RCC 7860 (cell line): ENCODE measurements at regions not wholly inside any gene's neighbourhood (a gene's known extent, or its start where the extent isn't known, plus 50 kb on each side); places are given as distances from the start of the nearest gene placed in this dataset.
A peak's percentile ranks its signal among the peaks of the same experiment; 100 is the strongest.

ENCODE experiments used
- DNase-seq: peaks from one replicate; pipeline ENCODE4 v3.0.0-alpha.2; 2015; ENCODE audit warnings: low spot score
- FAIRE-seq: peaks from 2 replicates; lab custom pipeline; 2012; peaks lifted over from hg19 to GRCh38; lab: Jason Lieb, UNC

- DNase-seq (no peak), FAIRE-seq (no peak)
Measured at GRCh38 chr12:89919241-89919906, 210.7 kb upstream of the ATP2B1 start.

- DNase-seq (no peak), FAIRE-seq (no peak)
Measured at GRCh38 chr12:89918172-89918846, 209.7 kb upstream of the ATP2B1 start.

DNA sequence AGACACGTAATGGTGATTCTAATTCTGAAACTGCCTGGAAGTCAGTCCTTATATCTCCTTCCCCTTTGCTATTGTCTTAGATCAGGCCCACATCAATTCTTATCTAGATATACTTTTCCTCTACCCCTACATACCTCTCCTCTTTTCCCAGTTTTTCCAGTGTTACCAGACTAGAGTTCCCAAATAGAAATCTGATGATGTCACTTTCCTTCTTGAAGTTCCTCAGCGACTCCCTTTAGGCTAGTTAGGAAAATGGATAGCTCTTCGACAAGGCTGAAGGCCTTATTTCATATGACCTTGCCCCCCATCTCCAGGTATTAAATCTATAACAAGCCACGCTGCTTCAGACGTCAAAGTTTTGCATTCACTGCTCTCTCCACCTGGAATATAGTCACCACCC is 201.1 kb upstream of the ATP2B1 start:
- FAIRE-seq: no peak
- no peak for DNase-seq

- DNase-seq (no peak), FAIRE-seq (no peak)
Measured at GRCh38 chr12:89907659-89908058, 199.0 kb upstream of the ATP2B1 start.

DNA sequence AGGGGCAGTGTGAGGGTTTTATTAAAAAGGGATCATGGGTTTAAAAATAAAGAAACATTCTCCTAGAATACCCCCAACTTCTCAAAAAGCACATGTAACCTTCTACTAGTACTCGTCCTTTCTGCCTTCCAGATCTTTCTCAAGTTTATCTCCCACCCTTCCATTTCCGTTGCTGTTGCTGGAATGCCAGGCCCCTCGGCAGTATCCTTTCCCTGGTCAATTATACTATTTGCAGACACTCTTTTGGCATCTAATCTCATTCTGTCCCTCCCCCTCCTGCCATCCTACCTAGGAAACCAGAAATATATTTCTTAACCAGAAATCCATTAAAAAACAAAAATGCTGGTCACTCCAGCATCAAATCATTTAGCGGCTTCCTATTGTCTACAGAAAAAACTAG is 198.2 kb upstream of the ATP2B1 start:
- DNase-seq: no peak

GRCh38 chr12:89906178-89906577 is 197.5 kb upstream of the ATP2B1 start:
- DNase-seq (no peak), FAIRE-seq (no peak)

More for the DNA sequence above, 198.2 kb upstream of the ATP2B1 start:
- no peak for FAIRE-seq

- no peak for DNase-seq
Measured at GRCh38 chr12:89901906-89902642, 193.4 kb upstream of the ATP2B1 start.

GRCh38 chr12:89901319-89901718 is 192.7 kb upstream of the ATP2B1 start:
- FAIRE-seq: no peak
- no peak for DNase-seq

More at GRCh38 chr12:89901906-89902642, 193.4 kb upstream of the ATP2B1 start:
- no peak for FAIRE-seq

DNA sequence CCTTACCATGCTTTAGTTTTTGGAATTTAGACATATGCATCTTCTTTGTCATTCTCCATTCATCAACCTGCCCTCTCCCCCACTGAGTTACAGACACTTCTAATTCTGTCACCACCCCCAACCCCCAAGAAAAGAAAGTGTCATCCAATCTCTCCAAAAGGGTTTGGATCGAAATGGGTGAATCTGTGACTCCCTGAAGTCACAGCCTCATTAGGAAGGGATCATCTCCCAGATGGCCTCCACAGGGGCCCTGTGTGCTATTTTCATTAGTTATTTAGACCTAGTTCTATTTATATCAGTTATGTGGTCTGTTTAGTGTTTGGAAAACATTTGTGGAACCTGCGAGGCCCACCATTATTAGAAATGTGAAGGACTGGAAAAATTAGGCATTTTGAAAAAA is 191.0 kb upstream of the ATP2B1 start:
- FAIRE-seq (no peak), DNase-seq (no peak)

DNA sequence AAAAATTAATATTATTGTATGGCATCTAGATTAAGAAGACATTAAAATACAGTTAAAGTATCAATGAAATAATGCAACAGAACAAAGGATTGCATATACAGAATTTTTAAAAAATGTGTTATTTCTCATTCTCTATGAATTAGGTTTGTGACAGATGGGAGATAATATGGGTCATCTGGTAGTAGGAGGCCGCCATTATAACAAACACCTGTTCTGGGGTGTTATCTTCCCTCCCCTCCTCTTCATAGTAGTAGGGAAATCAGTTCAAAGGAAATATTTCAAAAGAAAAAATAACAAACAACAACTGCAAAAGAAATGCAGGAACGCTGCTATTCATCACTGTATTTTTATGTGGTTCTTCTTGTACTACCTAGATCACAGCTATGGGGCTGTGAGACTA is 187.0 kb upstream of the ATP2B1 start:
- FAIRE-seq (no peak), DNase-seq (no peak)

GRCh38 chr12:89895101-89895500 is 186.5 kb upstream of the ATP2B1 start:
- FAIRE-seq: no peak
- no peak for DNase-seq

GRCh38 chr12:89893972-89894706 is 185.5 kb upstream of the ATP2B1 start:
- DNase-seq: peak; percentile 52
- FAIRE-seq: no peak

DNA sequence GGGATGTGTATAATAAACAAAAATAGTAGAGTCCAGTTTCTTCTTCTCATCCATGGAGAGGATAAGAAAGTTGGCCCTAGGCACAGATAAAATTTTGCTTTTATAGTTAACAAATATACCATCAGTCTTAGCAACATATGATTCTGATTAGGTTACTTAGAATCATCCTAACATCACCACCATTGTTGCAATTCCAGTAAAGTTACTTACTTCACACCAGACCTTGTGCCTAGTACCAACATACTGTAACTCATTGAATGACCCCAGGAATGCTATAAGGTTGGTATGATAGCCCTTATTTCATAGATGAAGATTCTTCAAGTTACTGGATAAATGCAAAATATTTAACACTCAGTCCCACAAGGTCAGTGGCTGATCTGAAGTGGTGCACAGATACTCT is 183.8 kb upstream of the ATP2B1 start:
- FAIRE-seq (no peak), DNase-seq (no peak)

GRCh38 chr12:89891933-89892332 is 183.3 kb upstream of the ATP2B1 start:
- no peak for FAIRE-seq

DNA sequence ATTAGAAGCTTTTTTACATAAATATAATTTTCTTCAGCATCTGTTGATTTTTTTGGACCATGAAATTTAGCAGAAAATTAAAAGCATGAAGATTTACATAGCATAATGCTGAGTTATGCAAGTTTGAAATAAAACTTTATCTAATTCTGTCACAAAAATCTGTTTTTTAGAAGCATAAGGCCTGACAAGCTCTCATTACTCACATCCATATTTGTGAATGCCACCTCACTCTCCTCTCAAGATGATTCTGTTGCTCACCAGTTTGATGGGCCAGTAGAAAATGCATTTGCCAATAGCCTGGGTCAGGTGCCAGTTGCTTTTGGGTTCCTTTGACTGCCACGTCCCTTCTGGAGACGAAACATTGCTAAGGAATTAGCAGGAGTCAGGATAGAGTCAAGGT is 181.5 kb upstream of the ATP2B1 start:
- no peak for FAIRE-seq

More at GRCh38 chr12:89891933-89892332, 183.3 kb upstream of the ATP2B1 start:
- DNase-seq: no peak

DNA sequence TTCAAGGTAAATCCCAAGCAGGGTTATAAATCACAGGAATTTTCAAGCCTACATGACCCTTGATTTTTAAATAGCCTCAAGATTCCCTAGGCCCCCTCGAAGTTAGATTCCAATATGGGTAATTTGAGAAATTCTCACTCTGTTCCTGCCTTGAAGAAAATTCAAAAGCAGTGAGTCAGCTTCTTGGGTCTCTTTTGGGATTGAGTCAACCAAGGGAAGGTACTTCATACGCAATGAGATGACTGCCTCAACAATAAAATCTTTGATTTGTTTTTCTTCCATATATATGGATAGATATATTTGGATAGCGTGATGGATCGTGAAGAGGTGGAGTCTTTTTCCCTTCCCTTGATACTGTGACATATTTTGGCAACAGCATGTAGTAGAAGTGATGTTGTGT is 180.4 kb upstream of the ATP2B1 start:
- DNase-seq: no peak
- FAIRE-seq: no peak

More for the DNA sequence above, 181.5 kb upstream of the ATP2B1 start:
- DNase-seq: no peak

- no peak for DNase-seq
- FAIRE-seq: no peak
Measured at GRCh38 chr12:89884952-89885351, 176.3 kb upstream of the ATP2B1 start.

DNA sequence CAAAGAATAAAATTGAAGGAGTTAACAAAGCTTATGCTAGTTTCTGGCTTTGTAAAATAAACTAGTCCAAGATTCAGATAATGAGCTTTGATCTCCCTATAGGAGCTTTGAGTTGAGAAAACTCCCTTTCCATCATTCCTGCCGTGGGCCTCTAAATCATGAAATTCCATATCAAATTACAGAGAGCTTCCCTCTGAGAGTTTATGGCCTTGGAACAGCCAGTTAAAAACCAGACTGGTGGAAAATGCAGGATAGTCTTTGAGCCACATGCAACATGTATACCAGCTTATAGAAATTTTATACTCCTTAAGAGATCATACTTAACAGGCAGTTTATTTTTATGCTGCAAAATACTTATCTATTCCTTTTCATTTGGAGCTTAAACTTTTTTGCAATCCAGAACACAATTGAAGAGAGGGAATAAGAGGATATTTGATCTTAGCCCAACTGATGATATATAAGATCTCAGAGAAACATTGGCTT is 175.8 kb upstream of the ATP2B1 start:
- DNase-seq: no peak
- no peak for FAIRE-seq

- DNase-seq (no peak), FAIRE-seq (no peak)
Measured at GRCh38 chr12:89883630-89884389, 175.2 kb upstream of the ATP2B1 start.

DNA sequence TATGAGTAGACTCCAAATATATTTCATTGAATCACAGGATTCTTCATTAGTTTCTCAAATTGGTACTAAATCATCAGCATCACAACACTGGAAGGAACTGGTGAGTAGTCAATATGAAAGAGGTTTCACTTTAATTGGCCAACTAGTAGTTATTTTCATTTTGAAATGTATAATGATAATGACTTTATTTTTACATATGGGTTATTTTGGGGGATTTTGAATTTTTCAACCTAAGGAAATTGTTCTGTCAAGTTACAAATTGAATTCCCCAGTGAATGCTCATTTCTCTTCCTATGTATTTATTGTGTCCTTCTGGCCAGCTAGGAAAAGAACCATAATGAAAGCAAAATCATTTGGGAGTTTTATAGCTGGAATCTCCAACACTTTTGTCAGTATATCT is 174.2 kb upstream of the ATP2B1 start:
- DNase-seq: no peak
- FAIRE-seq: no peak
